Nephron (organoid): ENCODE measurements at regions not wholly inside any gene's neighbourhood (a gene's known extent, or its start where the extent isn't known, plus 50 kb on each side); places are given as distances from the start of the nearest gene placed in this dataset.

Source experiments
- H3K27ac Mint-ChIP-seq, 3 experiments: 2 replicates each; pipeline ENCODE4 v1.8.0; 2020; ENCODE audit warnings: mixed read lengths in 3 of 3, mild to moderate bottlenecking in 2 of 3, moderate library complexity in 1 of 3
- H3K27me3 Mint-ChIP-seq: 2 replicates; pipeline ENCODE4 v1.8.0; 2021; ENCODE audit warnings: low read depth, mild to moderate bottlenecking, moderate library complexity, mixed read lengths
- H3K36me3 Mint-ChIP-seq: 2 replicates; pipeline ENCODE4 v1.8.0; 2020; ENCODE audit warnings: low read depth, mixed read lengths
- H3K4me1 Mint-ChIP-seq: 2 replicates; pipeline ENCODE4 v1.8.0; 2020; ENCODE audit warnings: mixed read lengths
- H3K4me3 Mint-ChIP-seq, 3 experiments: 2 replicates each; pipeline ENCODE4 v1.8.0; 2020; ENCODE audit warnings: mild to moderate bottlenecking in 3 of 3, mixed read lengths in 3 of 3, moderate library complexity in 2 of 3
- H3K9me3 Mint-ChIP-seq: 2 replicates; pipeline ENCODE4 v1.8.0; 2020; ENCODE audit warnings: mixed read lengths
- CTCF ChIP-seq, 3 experiments: fragments of 200-600 bp; sonication (generic); IDR thresholded peaks; one replicate each; pipeline ENCODE4 v1.5.0; 2021; ENCODE audit warnings: antibody characterized with exemption in 3 of 3; ENCODE audit not compliant: unreplicated experiment in 3 of 3

GRCh38 chr15:85925649-85926237 lies 131.0 kb upstream of the KLHL25 start:
- H3K27ac Mint-ChIP-seq: no peak overlapping the region

GRCh38 chr15:85926834-85927233 lies 132.1 kb upstream of the KLHL25 start:
- TF ChIP-seq CTCF (IDR thresholded peaks at IDR 0.05; ENCODE audit: unreplicated experiment in 3 of 3): no peak
- Mint-ChIP-seq H3K4me1 (no peaks in the 10 kb centered on the region), H3K9me3 (no peaks in the 10 kb centered on the region), H3K27ac (no peak overlapping the region), H3K27me3 (peaks cover 6% of the 10 kb centered on the region), H3K36me3 (no peaks in the 10 kb centered on the region), H3K4me3 (no peak overlapping the region)

More at GRCh38 chr15:85925649-85926237, 131.0 kb upstream of the KLHL25 start:
- Mint-ChIP-seq H3K27me3 (peaks cover 3% of the 10 kb centered on the region), H3K4me3 (no peak overlapping the region), H3K4me1 (no peaks in the 10 kb centered on the region), H3K36me3 (no peaks in the 10 kb centered on the region), H3K9me3 (no peaks in the 10 kb centered on the region)
- no peak for TF ChIP-seq CTCF (IDR thresholded peaks at IDR 0.05; ENCODE audit: unreplicated experiment in 3 of 3)

GRCh38 chr15:85927931-85928537 lies 133.3 kb upstream of the KLHL25 start:
- TF ChIP-seq CTCF (IDR thresholded peaks at IDR 0.05; ENCODE audit: unreplicated experiment in 3 of 3): no peak
- H3K4me1 Mint-ChIP-seq: no peaks in the 10 kb centered on the region
- no peak overlapping the region for H3K27ac Mint-ChIP-seq
- H3K4me3 Mint-ChIP-seq: no peak overlapping the region
- H3K27me3 Mint-ChIP-seq: peaks cover 12% of the 10 kb centered on the region
- no peaks in the 10 kb centered on the region for H3K36me3 Mint-ChIP-seq
- H3K9me3 Mint-ChIP-seq: no peaks in the 10 kb centered on the region

GRCh38 chr15:85929786-85930185 lies 135.1 kb upstream of the KLHL25 start:
- no peaks in the 10 kb centered on the region for H3K4me1 Mint-ChIP-seq
- H3K9me3 Mint-ChIP-seq: no peaks in the 10 kb centered on the region
- H3K27me3 Mint-ChIP-seq: peaks cover 12% of the 10 kb centered on the region
- no peak overlapping the region for H3K27ac Mint-ChIP-seq
- no peak for TF ChIP-seq CTCF (IDR thresholded peaks at IDR 0.05; ENCODE audit: unreplicated experiment in 3 of 3)
- H3K4me3 Mint-ChIP-seq: no peak overlapping the region
- no peaks in the 10 kb centered on the region for H3K36me3 Mint-ChIP-seq

- Mint-ChIP-seq H3K27ac (no peak overlapping the region), H3K9me3 (no peaks in the 10 kb centered on the region), H3K4me1 (no peaks in the 10 kb centered on the region), H3K4me3 (no peak overlapping the region), H3K36me3 (no peaks in the 10 kb centered on the region), H3K27me3 (peaks cover 17% of the 10 kb centered on the region)
- no peak for TF ChIP-seq CTCF (IDR thresholded peaks at IDR 0.05; ENCODE audit: unreplicated experiment in 3 of 3)
Observed at GRCh38 chr15:85932391-85932790, 137.7 kb upstream of the KLHL25 start.

GRCh38 chr15:85934691-85935090 lies 140.0 kb upstream of the KLHL25 start:
- Mint-ChIP-seq H3K27ac (no peak overlapping the region), H3K27me3 (peaks cover 13% of the 10 kb centered on the region), H3K36me3 (no peaks in the 10 kb centered on the region), H3K9me3 (no peaks in the 10 kb centered on the region), H3K4me1 (peaks cover 8% of the 10 kb centered on the region), H3K4me3 (no peak overlapping the region)
- TF ChIP-seq CTCF (IDR thresholded peaks at IDR 0.05; ENCODE audit: unreplicated experiment in 3 of 3): no peak
